Mucosa of descending colon (tissue), 3 donors: ENCODE measurements at regions not wholly inside any gene's neighbourhood (a gene's known extent, or its start where the extent isn't known, plus 50 kb on each side); places are given as distances from the start of the nearest gene placed in this dataset.

ENCODE experiments used
- ATAC-seq: fragments of 200-7000 bp; cut with Tn5 transposase; one replicate; pipeline ENCODE4 v1.9.1; 2020; ENCODE audit warnings: mild to moderate bottlenecking, moderate library complexity
- DNase-seq, 3 donors: peaks; one replicate each; pipeline ENCODE4 v3.0.0-alpha.2; 2020
- H3K36me3 ChIP-seq: fragments of 200-600 bp; one replicate; pipeline ENCODE4 v1.8.0; 2021; ENCODE audit warnings: low read depth, mild to moderate bottlenecking
- H3K4me1 ChIP-seq: fragments of 200-600 bp; one replicate; pipeline ENCODE4 v1.8.0; 2021; ENCODE audit warnings: low read depth, mild to moderate bottlenecking
- H3K4me3 ChIP-seq: fragments of 200-600 bp; one replicate; pipeline ENCODE4 v1.8.0; 2021; ENCODE audit warnings: mild to moderate bottlenecking
- H3K9me3 ChIP-seq: fragments of 200-600 bp; one replicate; pipeline ENCODE4 v1.8.0; 2021; ENCODE audit warnings: mild to moderate bottlenecking
- intact Hi-C, 2 donors: fragments of 100-400 bp; cut with DNase I in 1 of 2; cut with micrococcal nuclease in 1 of 2; formaldehyde crosslinking; loops; one replicate each; pipeline versions ENCODE4 v1.11.0 to v1.11.1; 2022; cut with DNase I, micrococcal nuclease
- TF ChIP-seq, protein P1 (sequence below): fragments of 200-600 bp; IDR thresholded peaks from one replicate; pipeline ENCODE4 v1.8.0; 2022; ENCODE audit warnings: antibody characterized with exemption, mild to moderate bottlenecking
- donor health status: DM: no; HTN: no; CAD: no; lungs with moderate emphysema.
- donor health status: DM: no; HTN: no; CAD: no.
- donor health status: DM: no; HTN: yes; CAD: no.

GRCh38 chr4:32776435-32777203, 2056.4 kb downstream of the PCDH7 start:
- DNase-seq, result no peak
- Histone ChIP-seq H3K36me3 (no peaks in the 10 kb centered on the region), H3K9me3 (no peaks in the 10 kb centered on the region), H3K4me3 (no peak overlapping the region), H3K4me1 (no peaks in the 10 kb centered on the region)
- TF ChIP-seq, protein P1, sequence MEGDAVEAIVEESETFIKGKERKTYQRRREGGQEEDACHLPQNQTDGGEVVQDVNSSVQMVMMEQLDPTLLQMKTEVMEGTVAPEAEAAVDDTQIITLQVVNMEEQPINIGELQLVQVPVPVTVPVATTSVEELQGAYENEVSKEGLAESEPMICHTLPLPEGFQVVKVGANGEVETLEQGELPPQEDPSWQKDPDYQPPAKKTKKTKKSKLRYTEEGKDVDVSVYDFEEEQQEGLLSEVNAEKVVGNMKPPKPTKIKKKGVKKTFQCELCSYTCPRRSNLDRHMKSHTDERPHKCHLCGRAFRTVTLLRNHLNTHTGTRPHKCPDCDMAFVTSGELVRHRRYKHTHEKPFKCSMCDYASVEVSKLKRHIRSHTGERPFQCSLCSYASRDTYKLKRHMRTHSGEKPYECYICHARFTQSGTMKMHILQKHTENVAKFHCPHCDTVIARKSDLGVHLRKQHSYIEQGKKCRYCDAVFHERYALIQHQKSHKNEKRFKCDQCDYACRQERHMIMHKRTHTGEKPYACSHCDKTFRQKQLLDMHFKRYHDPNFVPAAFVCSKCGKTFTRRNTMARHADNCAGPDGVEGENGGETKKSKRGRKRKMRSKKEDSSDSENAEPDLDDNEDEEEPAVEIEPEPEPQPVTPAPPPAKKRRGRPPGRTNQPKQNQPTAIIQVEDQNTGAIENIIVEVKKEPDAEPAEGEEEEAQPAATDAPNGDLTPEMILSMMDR, result no peak
- intact Hi-C loops, result no loop called here
- no peak for ATAC-seq

DNA sequence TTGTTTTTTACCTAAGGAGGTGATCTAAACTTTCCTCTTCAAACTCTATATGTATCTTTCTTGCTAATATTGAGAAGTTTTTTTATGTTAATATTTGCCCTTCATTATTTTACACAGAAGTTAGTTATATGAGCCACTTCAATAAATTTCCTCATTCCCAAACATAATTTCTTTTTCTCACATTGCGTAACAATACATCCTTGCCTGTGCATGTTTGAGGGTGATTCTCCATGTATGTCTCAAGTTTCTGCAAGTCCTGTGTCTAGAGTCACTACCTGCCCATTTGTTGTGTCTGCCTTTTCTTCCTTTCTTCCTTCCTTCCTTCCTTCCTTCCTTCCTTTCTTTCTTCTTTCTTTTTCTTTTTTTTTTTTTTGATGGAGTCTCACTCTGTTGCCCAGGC, 2057.9 kb downstream of the PCDH7 start:
- DNase-seq (no peak), ATAC-seq (no peak)
- Histone ChIP-seq H3K36me3 (no peaks in the 10 kb centered on the region), H3K9me3 (no peaks in the 10 kb centered on the region), H3K4me1 (no peaks in the 10 kb centered on the region), H3K4me3 (no peak overlapping the region)
- intact Hi-C loops, result no loop called here
- TF ChIP-seq, protein P1, result no peak

- intact Hi-C loops, result no loop called here
These were observed 2058.8 kb downstream of the PCDH7 start for GRCh38 chr4:32778938-32779337.

DNA sequence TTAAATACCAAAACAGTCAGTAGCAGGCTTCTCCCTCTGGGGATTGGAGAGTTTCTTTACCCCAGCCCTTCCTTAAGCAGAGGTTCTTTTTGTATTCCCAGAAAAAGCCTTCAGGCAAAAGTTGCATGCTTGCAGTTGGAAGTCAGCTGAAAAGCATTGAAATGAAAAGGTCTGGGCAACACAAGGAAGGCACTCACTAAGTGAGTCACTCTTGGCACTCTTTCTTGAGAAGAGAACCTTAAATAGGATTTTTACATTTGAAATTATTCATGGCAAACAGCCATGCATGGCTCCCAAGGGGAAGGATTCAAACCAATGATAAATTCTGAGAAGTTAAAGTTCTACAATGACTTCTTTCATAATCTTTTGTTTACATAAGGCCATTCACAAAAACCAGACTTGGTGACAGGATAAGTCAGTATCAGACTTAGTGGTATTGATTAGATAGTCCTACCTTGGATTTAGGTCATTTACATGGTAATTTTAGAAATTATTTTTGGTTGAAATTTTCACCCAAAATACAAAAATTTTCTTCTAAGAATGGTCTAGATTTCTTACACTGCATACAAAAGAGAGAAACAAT, 2068.9 kb downstream of the PCDH7 start:
- no peak for ATAC-seq
- H3K4me1 ChIP-seq, result no peaks in the 10 kb centered on the region
- no peak overlapping the region for H3K4me3 ChIP-seq
- H3K36me3 ChIP-seq, result no peaks in the 10 kb centered on the region
- DNase-seq, result no peak
- H3K9me3 ChIP-seq, result no peaks in the 10 kb centered on the region
- intact Hi-C loops, result no loop called here
- TF ChIP-seq, protein P1, result no peak

More at GRCh38 chr4:32778938-32779337, 2058.8 kb downstream of the PCDH7 start:
- ATAC-seq (no peak), DNase-seq (no peak)
- TF ChIP-seq, protein P1, result no peak
- Histone ChIP-seq H3K4me1 (no peaks in the 10 kb centered on the region), H3K36me3 (no peaks in the 10 kb centered on the region), H3K9me3 (no peaks in the 10 kb centered on the region), H3K4me3 (no peak overlapping the region)

- DNase-seq, result no peak
These were observed 2070.6 kb downstream of the PCDH7 start for GRCh38 chr4:32790803-32791202.

More at GRCh38 chr4:32790803-32791202, 2070.6 kb downstream of the PCDH7 start:
- H3K36me3 ChIP-seq, result no peaks in the 10 kb centered on the region
- TF ChIP-seq, protein P1, result no peak
- ATAC-seq, result no peak
- H3K4me1 ChIP-seq, result no peaks in the 10 kb centered on the region
- no peak overlapping the region for H3K4me3 ChIP-seq
- intact Hi-C loops, result no loop called here
- H3K9me3 ChIP-seq, result no peaks in the 10 kb centered on the region
